GM12878 (cell line): ENCODE measurements at regions not wholly inside any gene's neighbourhood (a gene's known extent, or its start where the extent isn't known, plus 50 kb on each side); places are given as distances from the start of the nearest gene placed in this dataset.

Experiments
- ATAC-seq: fragments of 200-7000 bp; cut with Tn5 transposase; 3 replicates; pipeline ENCODE4 v1.9.1; 2020; ENCODE audit warnings: mild to moderate bottlenecking, moderate library complexity
- BruUV-seq: library from RNA; stranded (reverse); fragments of 400-500 nt; replicated peaks from 2 replicates; lab custom pipeline; 2021; lab: Mats Ljungman, UMichigan
- CTCF ChIA-PET: fragments of 300-600 bp; sonication (Branson Sonifier 250); formaldehyde crosslinking; extraction: SDS; loops from one replicate; lab custom pipeline; 2021; ENCODE audit warnings: inconsistent platforms; lab: Yijun Ruan, JAX
- POLR2A ChIA-PET: fragments of 350-600 bp; formaldehyde crosslinking; extraction: SDS; loops from one replicate; lab custom pipeline; 2021; ENCODE audit warnings: inconsistent platforms; lab: Charles Lee
- RAD21 ChIA-PET: fragments of 300-600 bp; sonication (Branson Sonifier 250); formaldehyde crosslinking; loops from one replicate; lab custom pipeline; 2023; ENCODE audit warnings: antibody characterized with exemption; ENCODE audit not compliant: unreplicated experiment; lab: Charles Lee
- SMC1A ChIA-PET: fragments of 300-600 bp; sonication (Branson Sonifier 250); formaldehyde crosslinking; loops from one replicate; lab custom pipeline; 2023; ENCODE audit not compliant: unreplicated experiment, uncharacterized antibody; lab: Charles Lee
- DNase-seq: peaks from one replicate; pipeline ENCODE4 v3.0.0-alpha.2; 2011; ENCODE audit warnings: low read depth, low spot score
- FAIRE-seq: peaks from 3 replicates; lab custom pipeline; 2011; peaks lifted over from hg19 to GRCh38; lab: Jason Lieb, UNC
- H2AFZ ChIP-seq: 2 replicates; pipeline ENCODE4 v1.6.0; 2011; ENCODE audit warnings: low read depth, low read length, control low read depth; ENCODE audit not compliant: control insufficient read depth
- H3K27ac ChIP-seq: 2 replicates; pipeline ENCODE4 v1.5.1; 2011; ENCODE audit warnings: control low read depth; ENCODE audit not compliant: control insufficient read depth, insufficient read depth
- H3K27me3 ChIP-seq, 2 experiments: replicated peaks in 1 of 2; 2 replicates each; pipeline versions ENCODE4 v1.6.0 to v1.6.1; 2011; ENCODE audit warnings: low read length in 1 of 2; ENCODE audit not compliant: control insufficient read depth in 2 of 2, insufficient read depth in 2 of 2
- H3K36me3 ChIP-seq, 2 experiments: 2 replicates each; pipeline ENCODE4 v1.5.1; 2011; ENCODE audit warnings: low read length in 1 of 2; ENCODE audit not compliant: control insufficient read depth in 2 of 2, insufficient read depth in 2 of 2
- H3K4me1 ChIP-seq: 2 replicates; pipeline ENCODE4 v1.6.1; 2011; ENCODE audit warnings: mild to moderate bottlenecking, low read length, moderate library complexity, mixed read lengths; ENCODE audit not compliant: control insufficient read depth, insufficient read depth
- H3K4me2 ChIP-seq: 2 replicates; pipeline ENCODE4 v1.6.0; 2011; ENCODE audit warnings: control low read depth; ENCODE audit not compliant: control insufficient read depth, insufficient read depth
- H3K4me3 ChIP-seq: fragments of 200-600 bp; sonication (generic); 2 replicates; pipeline ENCODE4 v1.5.1; 2016
- H3K79me2 ChIP-seq: 2 replicates; pipeline ENCODE4 v1.6.0; 2011; ENCODE audit warnings: low read length; ENCODE audit not compliant: control insufficient read depth, insufficient read depth
- H3K9ac ChIP-seq: 2 replicates; pipeline ENCODE4 v1.8.0; 2011; ENCODE audit warnings: low read length, control low read depth, mixed read lengths; ENCODE audit not compliant: control insufficient read depth, insufficient read depth
- H3K9me3 ChIP-seq: replicated peaks from 3 replicates; pipeline ENCODE4 v1.5.1; 2011; ENCODE audit warnings: mild to moderate bottlenecking, low read length; ENCODE audit not compliant: control insufficient read depth, insufficient read depth
- H4K20me1 ChIP-seq: 2 replicates; pipeline ENCODE4 v1.6.0; 2011; ENCODE audit not compliant: control insufficient read depth, insufficient read depth
- BRCA1 ChIP-seq: IDR thresholded peaks from 2 replicates; pipeline ENCODE4 v1.6.1; 2011; ENCODE audit warnings: low read depth, low read length, improper control_type of control experiment
- FOXM1 ChIP-seq: IDR thresholded peaks from 2 replicates; pipeline ENCODE4 v1.6.1; 2012; ENCODE audit warnings: low read depth, mild to moderate bottlenecking, inconsistent platforms, low read length, moderate library complexity
- HDAC2 ChIP-seq: fragments of 200-600 bp; sonication (generic); IDR thresholded peaks from 2 replicates; pipeline ENCODE4 v1.6.1; 2017
- KAT2A ChIP-seq: conservative IDR thresholded peaks from 2 replicates; pipeline ENCODE4 v1.6.1; 2011; ENCODE audit warnings: low read depth, low read length; ENCODE audit not compliant: control insufficient read depth
- WGBS: methylation state at CpG from one replicate; pipeline ENCODE4 v1.1.6; 2016; ENCODE audit warnings: low lambda C conversion rate; ENCODE audit not compliant: insufficient replicate concordance, insufficient coverage; ENCODE audit errors: missing lambda C conversion rate; 5-methylcytosine and 5-hydroxymethylcytosine counted together
- in situ Hi-C: fragments of 300-500 bp; cut with MboI; formaldehyde crosslinking; loops from 9 replicates; pipeline ENCODE4 v1.14.3; 2018; ENCODE audit warnings: mixed read lengths
- intact Hi-C: fragments of 100-400 bp; cut with micrococcal nuclease; formaldehyde crosslinking; loops from one replicate; pipeline ENCODE4 v1.14.2; 2022; ENCODE audit not compliant: unreplicated experiment

DNA sequence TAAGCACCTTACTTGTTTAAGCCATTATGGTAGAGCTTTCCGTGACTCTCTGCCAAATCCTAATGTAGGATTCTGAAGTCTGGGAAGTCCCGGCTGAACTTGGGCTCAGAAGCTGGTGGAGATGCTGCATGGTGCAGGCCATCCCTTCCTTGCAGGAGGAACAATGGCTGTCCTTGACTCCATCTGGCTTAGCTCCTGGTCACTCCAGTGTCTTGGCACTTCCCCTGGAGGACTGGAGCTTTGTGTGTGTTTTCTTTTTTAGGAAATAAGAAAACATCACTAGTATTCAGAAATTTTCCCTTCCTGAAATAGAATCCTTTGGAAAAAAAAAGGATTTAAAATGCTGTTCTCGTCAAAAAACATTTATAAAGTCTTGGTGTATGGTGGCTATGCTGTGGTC lies 209.3 kb upstream of the ROPN1 start:
- Histone ChIP-seq H3K4me1 (peaks cover 2% of the 10 kb centered on the region; the same call in 1 of the 2 replicates), H3K9me3 (no peaks in the 10 kb centered on the region), H3K27ac (no peak overlapping the region), H3K79me2 (no peaks in the 10 kb centered on the region), H2AFZ (no peak overlapping the region), H3K4me3 (no peak overlapping the region), H4K20me1 (no peaks in the 10 kb centered on the region), H3K9ac (no peak overlapping the region), H3K4me2 (no peak overlapping the region), H3K27me3 (no peaks in the 10 kb centered on the region; a peak in 1 of 4 replicates), H3K36me3 (no peaks in the 10 kb centered on the region)
- FAIRE-seq (no peak), ATAC-seq (no peak), DNase-seq (no peak)
- no TSS peak for BruUV-seq
- ChIA-PET SMC1A (interaction anchor here (0.7 to 1.7 kb wide), 5 partner anchors 9 to 80 kb away, joined by 3 to 4 read pairs (median 4); no protein-coding TSS in a partner anchor), POLR2A (no interaction called here), RAD21 (no interaction called here), CTCF (interaction anchor here (1.2 to 2.4 kb wide), 2 partner anchors 12 to 46 kb away, joined by 4 to 6 read pairs; no protein-coding TSS in a partner anchor)
- WGBS, result 62% methylated on average over 3 of the region's 3 CpGs
- intact Hi-C loops, result no loop called here
- in situ Hi-C loops, result no loop called here
- no peak for TF ChIP-seq FOXM1

- intact Hi-C loops (no loop called here), in situ Hi-C loops (no loop called here)
- DNase-seq (no peak), ATAC-seq (no peak), FAIRE-seq (no peak)
- Histone ChIP-seq H3K9me3 (no peaks in the 10 kb centered on the region), H3K79me2 (no peaks in the 10 kb centered on the region), H3K4me1 (peaks cover 4% of the 10 kb centered on the region), H4K20me1 (no peaks in the 10 kb centered on the region), H3K4me2 (no peak overlapping the region), H3K27ac (no peak overlapping the region), H3K36me3 (no peaks in the 10 kb centered on the region), H3K27me3 (no peaks in the 10 kb centered on the region; a peak in 1 of 4 replicates), H3K4me3 (no peak overlapping the region), H3K9ac (no peak overlapping the region), H2AFZ (no peak overlapping the region)
- ChIA-PET CTCF (interaction anchor here (2.4 kb wide), 1 partner anchor 45 kb away, joined by 6 read pairs; no protein-coding TSS in a partner anchor), POLR2A (no interaction called here), SMC1A (interaction anchor here (0.7 to 1.7 kb wide), 6 partner anchors 12 to 80 kb away, joined by 3 to 4 read pairs (median 4); no protein-coding TSS in a partner anchor), RAD21 (no interaction called here)
- no peak for TF ChIP-seq HDAC2
- TF ChIP-seq KAT2A, result no peak
- no peak for TF ChIP-seq BRCA1
- BruUV-seq, result no TSS peak
- WGBS, result 16% methylated on average over 2 of the region's 2 CpGs
Observed at GRCh38 chr3:124201786-124202185, 209.9 kb upstream of the ROPN1 start.
